ENCODE measurements at regions not wholly inside any gene's neighbourhood (a gene's known extent, or its start where the extent isn't known, plus 50 kb on each side); places are given as distances from the start of the nearest gene placed in this dataset.
"Not testable (repeated sequence)": the region's sequence is repeated elsewhere in the genome, so short reads cannot be mapped to it uniquely, and the experiment has no call there.

DNA sequence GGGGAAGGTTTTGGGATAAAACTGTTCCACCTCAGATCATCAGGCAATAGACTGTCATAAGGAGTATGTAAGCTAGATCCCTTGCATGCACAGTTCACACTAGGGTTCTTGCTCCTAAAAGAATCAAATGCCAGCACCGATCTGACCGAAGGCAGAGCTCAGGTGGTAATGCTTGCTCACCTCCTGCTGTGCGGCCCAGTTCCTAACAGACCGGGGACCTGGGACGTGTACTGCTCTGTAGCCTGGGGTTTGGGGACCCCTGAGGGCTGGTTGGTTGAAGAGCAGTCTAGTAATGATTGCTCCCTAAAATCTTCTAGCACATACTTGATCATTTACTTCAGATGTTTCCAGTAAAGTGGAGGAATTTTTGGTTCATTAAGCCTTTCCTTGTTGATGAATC, 173.1 kb upstream of the SLIT2 start:
- DNase-seq (ENCODE audit: low spot score) = no peak
- TF ChIP-seq, protein P1, sequence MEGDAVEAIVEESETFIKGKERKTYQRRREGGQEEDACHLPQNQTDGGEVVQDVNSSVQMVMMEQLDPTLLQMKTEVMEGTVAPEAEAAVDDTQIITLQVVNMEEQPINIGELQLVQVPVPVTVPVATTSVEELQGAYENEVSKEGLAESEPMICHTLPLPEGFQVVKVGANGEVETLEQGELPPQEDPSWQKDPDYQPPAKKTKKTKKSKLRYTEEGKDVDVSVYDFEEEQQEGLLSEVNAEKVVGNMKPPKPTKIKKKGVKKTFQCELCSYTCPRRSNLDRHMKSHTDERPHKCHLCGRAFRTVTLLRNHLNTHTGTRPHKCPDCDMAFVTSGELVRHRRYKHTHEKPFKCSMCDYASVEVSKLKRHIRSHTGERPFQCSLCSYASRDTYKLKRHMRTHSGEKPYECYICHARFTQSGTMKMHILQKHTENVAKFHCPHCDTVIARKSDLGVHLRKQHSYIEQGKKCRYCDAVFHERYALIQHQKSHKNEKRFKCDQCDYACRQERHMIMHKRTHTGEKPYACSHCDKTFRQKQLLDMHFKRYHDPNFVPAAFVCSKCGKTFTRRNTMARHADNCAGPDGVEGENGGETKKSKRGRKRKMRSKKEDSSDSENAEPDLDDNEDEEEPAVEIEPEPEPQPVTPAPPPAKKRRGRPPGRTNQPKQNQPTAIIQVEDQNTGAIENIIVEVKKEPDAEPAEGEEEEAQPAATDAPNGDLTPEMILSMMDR (IDR thresholded peaks at IDR 0.05; ENCODE audit: extremely low read depth, missing control alignments) = no peak

DNA sequence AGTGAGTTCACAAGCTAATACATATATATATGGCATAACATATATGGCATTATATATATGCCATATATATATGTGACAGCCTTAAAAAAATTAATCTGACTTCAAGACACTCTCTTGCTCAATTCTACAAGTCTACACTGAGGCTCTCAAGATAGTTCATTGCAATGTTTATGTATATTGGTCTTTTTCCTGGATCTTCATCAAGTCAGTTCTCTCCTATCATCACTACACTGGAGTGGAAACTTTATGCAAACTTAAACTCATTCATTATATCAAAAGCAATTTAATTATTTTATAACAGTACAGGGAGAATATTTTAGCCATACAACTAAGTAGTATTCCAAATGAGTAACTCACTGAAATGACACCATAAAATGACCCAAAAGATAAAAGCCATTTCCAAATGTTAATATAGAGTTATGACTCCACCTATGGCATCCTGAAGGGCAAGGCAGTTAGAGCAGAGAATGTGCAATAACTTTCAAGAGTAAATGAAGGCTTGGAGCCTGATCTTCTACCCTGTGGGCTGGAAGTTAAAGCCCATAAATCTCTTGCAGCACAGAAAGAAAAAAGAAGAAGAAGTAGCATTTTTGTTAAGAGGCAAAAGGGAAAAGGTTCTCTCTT, 176.3 kb upstream of the SLIT2 start:
- TF ChIP-seq, protein P1 (IDR thresholded peaks at IDR 0.05; ENCODE audit: extremely low read depth, missing control alignments) = no peak
- no peak for DNase-seq (ENCODE audit: low spot score)

DNA sequence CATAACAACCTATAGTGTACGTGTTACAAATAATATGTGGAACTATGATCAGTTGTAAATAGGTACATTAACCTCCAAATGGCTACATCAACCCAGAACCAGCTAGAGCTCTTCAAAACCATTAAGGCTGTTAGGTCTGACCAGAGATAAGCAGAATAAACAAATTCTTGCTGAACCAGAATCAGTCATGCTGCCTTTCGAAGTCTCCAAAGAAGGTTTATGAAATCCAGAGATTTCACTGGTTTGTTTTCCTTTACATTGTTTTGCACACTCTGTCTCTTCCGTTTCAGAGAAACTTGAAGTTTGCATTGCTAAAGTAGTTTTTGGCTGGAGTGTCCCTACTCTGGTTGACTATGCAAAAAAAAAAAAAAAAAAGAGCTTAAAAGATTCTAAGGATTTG, 177.3 kb upstream of the SLIT2 start:
- TF ChIP-seq, protein P1 (IDR thresholded peaks at IDR 0.05; ENCODE audit: extremely low read depth, missing control alignments) = no peak
- DNase-seq (ENCODE audit: low spot score) = no peak

DNA sequence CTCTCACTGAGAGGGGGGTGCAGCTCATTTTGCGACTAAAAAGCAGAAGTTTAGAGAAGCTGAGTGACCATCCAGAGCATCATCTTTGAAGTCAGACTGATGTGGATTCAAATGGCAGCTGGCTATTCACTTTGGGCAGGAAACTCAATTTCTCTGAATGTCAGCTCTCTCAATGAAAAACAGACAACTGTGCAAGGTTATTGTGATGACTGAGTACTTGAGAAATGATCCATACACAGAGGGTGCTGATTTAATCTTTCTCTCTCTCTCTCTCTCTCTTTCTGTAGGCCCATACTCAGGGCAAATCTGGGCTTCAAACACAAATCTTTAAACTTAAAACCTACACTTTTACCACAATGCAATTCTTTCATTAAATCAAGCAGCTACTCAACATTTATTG, 185.8 kb upstream of the SLIT2 start:
- TF ChIP-seq, protein P1 (IDR thresholded peaks at IDR 0.05; ENCODE audit: extremely low read depth, missing control alignments) = no peak
- DNase-seq (ENCODE audit: low spot score) = no peak

DNA sequence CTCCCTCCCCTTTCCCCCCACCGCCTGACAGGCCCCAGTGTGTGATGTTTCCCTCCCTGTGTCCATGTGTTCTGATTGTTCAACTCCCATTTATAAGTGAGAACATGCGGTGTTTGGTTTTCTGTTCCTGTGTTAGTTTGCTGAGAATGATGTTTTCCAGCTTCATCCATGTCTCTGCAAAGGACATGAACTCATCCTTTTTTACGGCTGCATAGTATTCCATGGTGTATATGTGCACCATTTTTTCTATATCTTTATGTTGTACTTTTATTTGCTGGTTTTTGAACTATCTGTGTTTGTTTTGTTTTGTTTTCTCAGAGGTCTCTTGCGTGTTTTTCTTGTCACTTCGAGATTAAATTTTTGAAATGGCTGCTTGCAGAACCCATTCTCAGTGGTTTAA, 188.8 kb upstream of the SLIT2 start:
- not testable (repeated sequence) for DNase-seq (ENCODE audit: low spot score)

DNA sequence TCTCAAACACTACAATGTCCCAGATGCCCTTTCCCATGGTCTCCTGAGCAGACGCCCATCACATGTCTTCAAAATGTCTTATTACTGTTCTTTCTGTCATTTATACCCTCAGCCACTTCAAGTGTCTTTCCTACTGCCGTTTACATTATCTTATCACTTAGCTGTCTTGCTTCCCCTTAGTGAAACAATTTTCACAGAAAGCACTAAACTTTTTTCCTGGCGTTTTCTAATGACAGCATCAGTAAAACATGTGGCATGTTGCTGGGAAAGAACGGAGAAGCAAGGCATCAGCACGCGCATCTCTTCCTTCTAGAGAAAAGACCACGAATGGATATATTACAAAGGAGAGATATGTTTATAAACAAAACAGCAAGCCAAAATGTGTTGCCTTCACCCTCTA, 189.7 kb upstream of the SLIT2 start:
- no peak for DNase-seq (ENCODE audit: low spot score)
- TF ChIP-seq, protein P1 (IDR thresholded peaks at IDR 0.05; ENCODE audit: extremely low read depth, missing control alignments) = no peak

DNA sequence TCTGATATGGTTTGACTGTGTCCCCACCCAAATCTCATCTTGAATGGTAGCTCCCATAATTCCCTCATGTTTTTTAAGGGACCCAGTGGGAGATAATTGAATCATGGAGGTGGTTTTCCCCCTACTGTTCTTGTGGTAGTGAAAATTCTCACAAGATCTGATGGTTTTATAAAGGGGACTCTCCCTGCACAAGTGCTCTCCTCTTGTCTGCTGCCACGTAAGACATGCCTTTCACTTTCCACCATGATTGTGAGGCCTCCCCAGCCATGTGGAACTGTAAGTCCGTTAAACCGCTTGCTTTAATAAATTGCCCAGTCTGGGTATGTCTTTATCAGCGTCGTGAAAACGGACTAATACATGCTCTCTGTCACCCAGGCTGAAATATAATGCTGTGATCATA, 200.9 kb upstream of the SLIT2 start:
- TF ChIP-seq, protein P1 (IDR thresholded peaks at IDR 0.05; ENCODE audit: extremely low read depth, missing control alignments) = no peak
- no peak for DNase-seq (ENCODE audit: low spot score)

DNA sequence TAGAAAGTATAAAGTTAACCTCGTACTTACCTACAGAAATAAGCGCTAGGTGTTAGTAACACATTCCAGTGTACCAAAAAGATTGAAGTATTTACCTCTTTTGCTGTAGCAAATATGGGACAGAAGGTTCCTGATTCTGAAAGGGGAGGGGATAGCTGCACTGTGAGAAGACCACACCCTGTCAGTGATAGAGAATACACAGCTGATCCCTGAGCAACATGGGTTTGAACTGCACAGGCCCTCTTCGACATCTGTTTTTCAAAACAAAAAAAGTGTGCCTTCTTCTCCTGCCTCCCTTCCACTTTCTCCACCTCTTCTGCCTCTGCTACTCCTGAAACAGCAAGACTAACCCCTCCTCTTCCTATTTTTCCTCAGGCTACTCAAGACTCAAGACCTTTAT, 201.8 kb upstream of the SLIT2 start:
- TF ChIP-seq, protein P1 (IDR thresholded peaks at IDR 0.05; ENCODE audit: extremely low read depth, missing control alignments) = no peak
- no peak for DNase-seq (ENCODE audit: low spot score)
